T1000 (cell line): ENCODE measurements at regions not wholly inside any gene's neighbourhood (a gene's known extent, or its start where the extent isn't known, plus 50 kb on each side); places are given as distances from the start of the nearest gene placed in this dataset.

Source experiments
- DNase-seq: peaks from one replicate; lab custom pipeline; 2025; ENCODE audit warnings: mixed read lengths; lab: John Stamatoyannopoulos, UW

GRCh38 chr7:118298771-118299170 lies 74.3 kb downstream of the ANKRD7 start:
- DNase-seq, result no peak

GRCh38 chr7:118300177-118300576 lies 75.7 kb downstream of the ANKRD7 start:
- no peak for DNase-seq

GRCh38 chr7:118304100-118304499 lies 79.6 kb downstream of the ANKRD7 start:
- DNase-seq, result no peak

GRCh38 chr7:118305671-118306070 lies 81.2 kb downstream of the ANKRD7 start:
- no peak for DNase-seq

- DNase-seq, result no peak
Observed at GRCh38 chr7:118306771-118307170, 82.3 kb downstream of the ANKRD7 start.

- no peak for DNase-seq
Observed at GRCh38 chr7:118311121-118311836, 86.8 kb downstream of the ANKRD7 start.

GRCh38 chr7:118312051-118312450 lies 87.5 kb downstream of the ANKRD7 start:
- DNase-seq, result no peak

GRCh38 chr7:118312966-118313365 lies 88.5 kb downstream of the ANKRD7 start:
- DNase-seq, result no peak

- no peak for DNase-seq
Observed at GRCh38 chr7:118324790-118325449, 100.4 kb downstream of the ANKRD7 start.

- no peak for DNase-seq
Observed at GRCh38 chr7:118325450-118325808, 100.9 kb downstream of the ANKRD7 start.

GRCh38 chr7:118327174-118327573 lies 102.7 kb downstream of the ANKRD7 start:
- DNase-seq, result no peak

- DNase-seq, result no peak
Observed at GRCh38 chr7:118328505-118329211, 104.2 kb downstream of the ANKRD7 start.

GRCh38 chr7:118330388-118330787 lies 105.9 kb downstream of the ANKRD7 start:
- no peak for DNase-seq

- DNase-seq, result no peak
Observed at GRCh38 chr7:118346748-118347147, 122.2 kb downstream of the ANKRD7 start.

GRCh38 chr7:118349604-118350003 lies 125.1 kb downstream of the ANKRD7 start:
- no peak for DNase-seq

- no peak for DNase-seq
Observed at GRCh38 chr7:118350260-118350659, 125.8 kb downstream of the ANKRD7 start.

GRCh38 chr7:118352867-118353453 lies 128.5 kb downstream of the ANKRD7 start:
- no peak for DNase-seq

GRCh38 chr7:118366363-118366762 lies 141.9 kb downstream of the ANKRD7 start:
- no peak for DNase-seq

- no peak for DNase-seq
Observed at GRCh38 chr7:118368958-118369357, 144.5 kb downstream of the ANKRD7 start.

- no peak for DNase-seq
Observed at GRCh38 chr7:118369987-118370386, 145.5 kb downstream of the ANKRD7 start.

GRCh38 chr7:118372530-118372929 lies 148.0 kb downstream of the ANKRD7 start:
- DNase-seq, result no peak

GRCh38 chr7:118389629-118390028 lies 165.1 kb downstream of the ANKRD7 start:
- DNase-seq, result no peak

- no peak for DNase-seq
Observed at GRCh38 chr7:118404211-118404610, 179.7 kb downstream of the ANKRD7 start.
